Sigmoid colon (tissue), 6 donors: ENCODE measurements at regions not wholly inside any gene's neighbourhood (a gene's known extent, or its start where the extent isn't known, plus 50 kb on each side); places are given as distances from the start of the nearest gene placed in this dataset.

Experiments
- DNase-seq: peaks from one replicate; pipeline ENCODE4 v3.0.0-alpha.2; 2019
- H3K27ac ChIP-seq, 4 donors: fragments of 200-600 bp; sonication (generic); one replicate each; pipeline ENCODE4 v1.5.1; 2016 to 2019; ENCODE audit warnings: mild to moderate bottlenecking in 1 of 4
- H3K27me3 ChIP-seq, 3 donors: fragments of 200-600 bp; sonication (generic); one replicate each; pipeline ENCODE4 v1.5.1; 2019; ENCODE audit warnings: mild to moderate bottlenecking in 1 of 3
- H3K36me3 ChIP-seq, 4 donors: fragments of 200-600 bp; sonication (generic); one replicate each; pipeline ENCODE4 v1.5.1; 2016 to 2019
- H3K4me1 ChIP-seq, 4 donors: fragments of 200-600 bp; sonication (generic); one replicate each; pipeline ENCODE4 v1.5.1; 2017 to 2019
- H3K4me3 ChIP-seq, 4 donors: fragments of 200-600 bp; sonication (generic); one replicate each; pipeline ENCODE4 v1.5.1; 2017 to 2019; ENCODE audit warnings: mild to moderate bottlenecking in 2 of 4, moderate library complexity in 1 of 4
- H3K9me3 ChIP-seq, 4 donors: fragments of 200-600 bp in 3 of 4; sonication (generic) in 3 of 4; one replicate each; pipeline versions ENCODE4 v1.5.1 to v1.6.1; 2013 to 2019
- EP300 ChIP-seq, 4 donors: sonication (generic); formaldehyde crosslinking; IDR thresholded peaks; one replicate each; pipeline ENCODE4 v1.6.1; 2017; ENCODE audit warnings: antibody characterized with exemption in 4 of 4
- POLR2A ChIP-seq, 2 donors: fragments of 450-650 bp; IDR thresholded peaks; one replicate each; pipeline ENCODE4 v1.6.1; 2016; ENCODE audit warnings: antibody characterized with exemption in 2 of 2, mild to moderate bottlenecking in 2 of 2, moderate library complexity in 2 of 2
- POLR2AphosphoS5 ChIP-seq, 4 donors: sonication (generic); formaldehyde crosslinking; IDR thresholded peaks; one replicate each; pipeline ENCODE4 v1.6.1; 2017; ENCODE audit warnings: antibody characterized with exemption in 4 of 4
- WGBS, 2 donors: extraction: QIAGEN DNeasy Blood & Tissue Kit; methylation state at CpG; one replicate each; pipeline ENCODE4 v1.1.7; 2013; 5-methylcytosine and 5-hydroxymethylcytosine counted together
- intact Hi-C: fragments of 100-400 bp; cut with DNase I; formaldehyde crosslinking; loops from one replicate; pipeline ENCODE4 v1.15.1; 2023
- TF ChIP-seq, protein P1 (sequence below), 4 experiments: fragments of 450-650 bp in 3 of 4; fragments of 200-600 bp in 1 of 4; IDR thresholded peaks; one replicate each; pipeline ENCODE4 v1.5.1; 2016 to 2019; ENCODE audit warnings: antibody characterized with exemption in 4 of 4, mild to moderate bottlenecking in 3 of 4, moderate library complexity in 2 of 4
- donor health status: healthy with polysubstance abuse.
- donor health status: healthy.

DNA sequence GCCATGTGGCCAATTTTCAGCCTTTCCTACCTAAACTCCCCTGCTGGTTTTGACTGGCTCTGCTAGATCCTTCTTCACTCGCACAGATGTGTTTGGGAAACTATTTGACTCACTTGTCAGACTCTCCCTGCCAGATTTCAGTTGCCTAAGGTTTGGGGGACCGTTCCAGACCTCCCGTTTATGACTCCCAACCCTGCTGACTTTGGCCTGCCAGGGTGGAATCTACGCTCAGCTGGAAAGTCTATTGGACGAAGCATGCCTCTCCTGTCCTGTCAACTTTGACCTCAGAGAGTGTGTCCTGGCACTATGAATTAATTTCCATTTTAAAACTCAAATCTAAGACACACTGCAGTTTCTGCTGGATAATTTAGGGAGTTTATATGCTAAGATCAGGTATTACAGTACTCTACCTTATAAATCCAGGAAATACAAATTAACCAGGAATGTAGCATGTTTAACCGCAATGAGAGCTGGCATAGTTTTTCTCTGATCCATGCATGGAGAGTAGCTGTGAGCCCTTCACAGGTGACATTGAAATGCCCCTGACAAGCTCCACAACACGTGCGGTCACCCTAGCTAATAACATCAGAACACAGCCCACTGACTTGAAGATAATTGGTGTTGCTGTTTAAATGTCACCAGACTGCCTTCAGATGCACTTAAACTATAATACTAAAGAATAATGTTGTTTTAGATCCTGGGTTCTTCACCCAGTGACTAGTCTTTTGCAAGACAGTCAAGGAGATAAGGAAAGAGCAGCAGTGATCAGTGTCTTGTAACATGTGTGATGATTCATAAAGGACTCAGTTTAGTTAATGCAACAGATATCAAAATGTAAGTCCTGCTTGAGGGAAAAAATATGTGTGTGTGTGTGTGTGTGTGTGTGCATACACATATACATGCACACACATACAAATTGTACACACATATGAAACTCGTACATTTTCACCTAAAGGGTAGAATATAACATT is 223.0 kb upstream of the MCTP2 start:
- H3K36me3 ChIP-seq: no peaks in the 10 kb centered on the region
- DNase-seq: no peak
- TF ChIP-seq, protein P1, sequence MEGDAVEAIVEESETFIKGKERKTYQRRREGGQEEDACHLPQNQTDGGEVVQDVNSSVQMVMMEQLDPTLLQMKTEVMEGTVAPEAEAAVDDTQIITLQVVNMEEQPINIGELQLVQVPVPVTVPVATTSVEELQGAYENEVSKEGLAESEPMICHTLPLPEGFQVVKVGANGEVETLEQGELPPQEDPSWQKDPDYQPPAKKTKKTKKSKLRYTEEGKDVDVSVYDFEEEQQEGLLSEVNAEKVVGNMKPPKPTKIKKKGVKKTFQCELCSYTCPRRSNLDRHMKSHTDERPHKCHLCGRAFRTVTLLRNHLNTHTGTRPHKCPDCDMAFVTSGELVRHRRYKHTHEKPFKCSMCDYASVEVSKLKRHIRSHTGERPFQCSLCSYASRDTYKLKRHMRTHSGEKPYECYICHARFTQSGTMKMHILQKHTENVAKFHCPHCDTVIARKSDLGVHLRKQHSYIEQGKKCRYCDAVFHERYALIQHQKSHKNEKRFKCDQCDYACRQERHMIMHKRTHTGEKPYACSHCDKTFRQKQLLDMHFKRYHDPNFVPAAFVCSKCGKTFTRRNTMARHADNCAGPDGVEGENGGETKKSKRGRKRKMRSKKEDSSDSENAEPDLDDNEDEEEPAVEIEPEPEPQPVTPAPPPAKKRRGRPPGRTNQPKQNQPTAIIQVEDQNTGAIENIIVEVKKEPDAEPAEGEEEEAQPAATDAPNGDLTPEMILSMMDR (IDR thresholded peaks at IDR 0.05): no peak
- TF ChIP-seq EP300 (IDR thresholded peaks at IDR 0.05) (no peak), POLR2AphosphoS5 (IDR thresholded peaks at IDR 0.05) (no peak), POLR2A (IDR thresholded peaks at IDR 0.05) (no peak)
- intact Hi-C loops: no loop called here
- peaks cover 0 to 18% (median 10%) of the 10 kb centered on the region in 4 donors for H3K4me1 ChIP-seq
- H3K4me3 ChIP-seq: no peak overlapping the region
- WGBS, 2 donors: 73 to 86% methylated on average over 9 of the region's 9 CpGs
- no peaks in the 10 kb centered on the region for H3K9me3 ChIP-seq
- H3K27ac ChIP-seq: peak overlapping the region in 1 of 4 donors; percentile 16
- no peaks in the 10 kb centered on the region for H3K27me3 ChIP-seq

DNA sequence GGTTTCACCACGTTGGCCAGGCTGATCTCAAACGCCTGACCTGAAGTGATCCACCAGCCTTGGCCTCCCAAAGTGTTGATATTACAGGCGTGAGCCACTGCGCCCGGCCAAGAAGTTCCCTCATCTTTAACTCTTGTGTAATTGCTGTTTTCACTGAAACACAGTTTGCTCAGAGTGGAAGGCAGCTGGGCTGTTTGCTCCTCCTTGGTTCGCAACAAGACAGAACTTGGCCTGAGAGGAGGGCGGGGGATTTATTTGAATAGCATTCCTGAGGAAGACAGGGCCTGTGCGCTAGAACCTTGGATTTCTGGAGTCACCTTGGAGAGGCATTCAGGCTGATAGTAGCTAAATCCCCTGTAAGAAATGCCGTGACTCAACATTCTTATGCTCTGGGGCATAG is 226.7 kb upstream of the MCTP2 start:
- Histone ChIP-seq H3K27me3 (no peaks in the 10 kb centered on the region), H3K4me3 (no peak overlapping the region), H3K4me1 (peaks cover 0 to 32% (median 15%) of the 10 kb centered on the region in 4 donors), H3K36me3 (no peaks in the 10 kb centered on the region), H3K27ac (peak overlapping the region; percentile 61 to 77 (median 69)), H3K9me3 (no peaks in the 10 kb centered on the region)
- TF ChIP-seq POLR2A (IDR thresholded peaks at IDR 0.05) (no peak), POLR2AphosphoS5 (IDR thresholded peaks at IDR 0.05) (peak in 3 of 4 donors; percentile 28 to 51 (median 46))
- intact Hi-C loops: no loop called here
- WGBS, 2 donors: 34 to 57% methylated on average over 9 of the region's 9 CpGs
- DNase-seq: peak; percentile 90

DNA sequence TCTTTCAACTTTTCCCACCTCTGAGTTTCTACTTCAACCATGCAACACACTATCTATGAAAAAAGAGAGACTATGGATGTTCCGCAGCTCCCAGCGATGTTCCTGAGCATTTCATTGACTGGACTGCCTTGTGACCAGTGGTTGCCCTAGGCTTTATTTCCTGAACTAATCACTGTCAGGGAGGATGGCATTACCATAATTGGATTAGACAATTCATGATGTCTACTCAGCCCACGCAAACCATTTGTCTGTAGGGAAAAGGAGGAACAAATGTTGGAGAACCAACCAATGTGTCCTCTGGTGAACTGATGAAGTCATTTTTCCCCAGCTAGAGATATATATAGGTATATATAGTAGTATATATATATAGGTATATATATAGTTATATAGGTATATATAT is 229.3 kb upstream of the MCTP2 start:
- no peak for DNase-seq
- H3K9me3 ChIP-seq: no peaks in the 10 kb centered on the region
- peak overlapping the region in 2 of 4 donors; percentile 51 to 53 for H3K27ac ChIP-seq
- WGBS, 2 donors: 91 to 97% methylated on average over 3 of the region's 3 CpGs
- H3K4me1 ChIP-seq: peaks cover 0 to 36% (median 17%) of the 10 kb centered on the region in 4 donors
- H3K36me3 ChIP-seq: no peaks in the 10 kb centered on the region
- H3K4me3 ChIP-seq: no peak overlapping the region
- no peak for TF ChIP-seq EP300 (IDR thresholded peaks at IDR 0.05)
- TF ChIP-seq POLR2AphosphoS5 (IDR thresholded peaks at IDR 0.05): no peak
- TF ChIP-seq POLR2A (IDR thresholded peaks at IDR 0.05): no peak
- TF ChIP-seq, protein P1 (IDR thresholded peaks at IDR 0.05): no peak
- H3K27me3 ChIP-seq: no peaks in the 10 kb centered on the region
- intact Hi-C loops: no loop called here

DNA sequence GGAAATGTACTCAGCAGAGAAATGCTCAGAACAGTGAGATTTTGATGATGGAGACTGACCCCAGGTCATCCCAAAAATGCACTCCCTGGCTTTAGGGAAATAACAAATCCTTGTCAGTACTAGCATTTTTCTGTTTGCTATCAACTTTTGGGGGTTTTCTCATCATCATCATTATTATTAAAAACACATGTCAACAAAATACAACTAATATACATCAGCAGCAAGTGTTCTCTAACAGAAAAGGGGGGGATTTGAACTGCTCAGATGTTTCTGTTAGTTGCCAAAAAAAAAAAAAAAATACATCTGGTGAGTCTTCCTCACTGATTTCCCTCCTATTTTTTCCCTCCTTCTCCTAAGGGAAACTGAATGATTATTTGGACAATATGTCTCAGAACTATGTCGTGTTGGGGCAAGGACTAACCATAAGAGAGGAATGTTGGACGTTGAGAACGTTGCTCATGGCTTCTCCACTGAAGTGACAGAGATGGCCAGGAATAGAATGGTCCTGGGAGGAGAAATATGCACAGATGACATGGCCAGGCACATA is 230.0 kb upstream of the MCTP2 start:
- intact Hi-C loops: no loop called here
- Histone ChIP-seq H3K27ac (peak overlapping the region in 3 of 4 donors; percentile 2 to 53 (median 51)), H3K27me3 (no peaks in the 10 kb centered on the region), H3K9me3 (no peaks in the 10 kb centered on the region), H3K4me1 (peaks cover 0 to 36% (median 17%) of the 10 kb centered on the region in 4 donors), H3K36me3 (no peaks in the 10 kb centered on the region), H3K4me3 (no peak overlapping the region)
- TF ChIP-seq, protein P1 (IDR thresholded peaks at IDR 0.05): no peak
- TF ChIP-seq POLR2AphosphoS5 (IDR thresholded peaks at IDR 0.05) (no peak), POLR2A (IDR thresholded peaks at IDR 0.05) (no peak), EP300 (IDR thresholded peaks at IDR 0.05) (no peak)
- DNase-seq: no peak
- 53 to 60% methylated on average over 3 of the region's 3 CpGs for WGBS, 2 donors

DNA sequence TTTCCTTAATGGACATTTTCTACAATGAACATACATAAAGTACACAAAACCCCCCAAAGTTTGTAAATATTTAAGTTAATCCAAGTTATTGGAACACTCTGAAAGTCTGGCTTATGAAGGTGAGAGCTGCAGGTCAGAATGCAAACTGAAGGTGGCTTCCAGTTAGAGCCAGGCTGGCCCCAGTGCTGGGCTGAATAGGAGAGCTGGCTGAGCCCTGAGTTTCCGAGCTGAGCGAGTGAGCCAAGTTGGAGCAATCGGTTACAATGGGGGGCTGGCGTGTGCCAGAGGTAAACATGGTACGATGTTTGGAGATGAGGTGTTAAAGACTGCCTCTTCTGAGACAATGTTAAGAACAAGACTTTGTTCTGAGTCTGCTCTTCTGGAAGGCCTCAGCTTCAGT is 230.8 kb upstream of the MCTP2 start:
- TF ChIP-seq, protein P1 (IDR thresholded peaks at IDR 0.05): no peak
- no peak for TF ChIP-seq POLR2A (IDR thresholded peaks at IDR 0.05)
- TF ChIP-seq POLR2AphosphoS5 (IDR thresholded peaks at IDR 0.05): no peak
- H3K4me1 ChIP-seq: peaks cover 0 to 38% (median 17%) of the 10 kb centered on the region in 4 donors
- H3K36me3 ChIP-seq: no peaks in the 10 kb centered on the region
- 73 to 76% methylated on average over 5 of the region's 5 CpGs for WGBS, 2 donors
- no peak for DNase-seq
- H3K9me3 ChIP-seq: no peaks in the 10 kb centered on the region
- intact Hi-C loops: no loop called here
- no peaks in the 10 kb centered on the region for H3K27me3 ChIP-seq
- peak overlapping the region in 3 of 4 donors; percentile 2 to 51 (median 44) for H3K27ac ChIP-seq
- H3K4me3 ChIP-seq: no peak overlapping the region
